GM23248 (cell line): ENCODE measurements at regions not wholly inside any gene's neighbourhood (a gene's known extent, or its start where the extent isn't known, plus 50 kb on each side); places are given as distances from the start of the nearest gene placed in this dataset.

Experiments used
- EZH2 ChIP-seq: fragments of 200-600 bp; sonication (generic); IDR thresholded peaks from 2 replicates; pipeline ENCODE4 v1.6.1; 2018; ENCODE audit warnings: antibody characterized with exemption, mild to moderate bottlenecking; ENCODE audit not compliant: insufficient read depth, poor library complexity, severe bottlenecking
- EZH2phosphoT487 ChIP-seq: fragments of 200-600 bp; sonication (generic); IDR thresholded peaks from 2 replicates; pipeline ENCODE4 v1.6.1; 2018; ENCODE audit warnings: antibody characterized with exemption, moderate library complexity, mild to moderate bottlenecking, low read depth; ENCODE audit not compliant: insufficient read depth

DNA sequence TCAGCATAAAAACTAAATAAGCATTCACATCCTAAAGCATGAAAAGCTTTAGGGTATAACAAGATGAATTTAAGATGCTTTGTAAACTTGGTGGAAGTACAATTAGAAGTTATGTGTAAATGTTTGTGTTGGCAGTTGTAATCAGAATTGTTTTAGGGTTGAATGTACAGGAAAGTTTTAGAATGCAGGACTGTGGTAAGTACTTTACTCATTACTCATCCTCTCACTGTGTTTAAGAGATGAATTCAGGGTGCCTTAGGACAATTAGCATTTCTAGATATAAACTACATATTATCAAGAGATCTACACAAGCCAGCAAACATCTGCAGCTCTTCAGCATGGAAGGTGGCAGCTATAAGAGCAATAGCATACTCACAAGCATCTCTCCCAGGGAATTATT is 77.5 kb upstream of the ELOVL6 start:
- TF ChIP-seq EZH2 (no peak), EZH2phosphoT487 (no peak)
